Endodermal cell (in vitro differentiated cells): ENCODE measurements at regions not wholly inside any gene's neighbourhood (a gene's known extent, or its start where the extent isn't known, plus 50 kb on each side); places are given as distances from the start of the nearest gene placed in this dataset.

Experiments
- DNase-seq: peaks from one replicate; pipeline ENCODE4 v3.0.0-alpha.2; 2017
- H3K27ac ChIP-seq: 2 replicates; pipeline ENCODE4 v1.5.1; 2013; ENCODE audit warnings: mild to moderate bottlenecking, low read depth, low read length, moderate library complexity
- H3K27me3 ChIP-seq: 2 replicates; pipeline ENCODE4 v1.6.1; 2013; ENCODE audit warnings: mild to moderate bottlenecking, low read length, moderate library complexity; ENCODE audit not compliant: insufficient read depth, control insufficient read depth, poor library complexity, severe bottlenecking
- H3K36me3 ChIP-seq: 2 replicates; pipeline ENCODE4 v1.7.0; 2013; ENCODE audit warnings: mild to moderate bottlenecking, low read length, moderate library complexity; ENCODE audit not compliant: control insufficient read depth, insufficient read depth
- H3K4me1 ChIP-seq: one replicate; pipeline ENCODE4 v1.7.0; 2013; ENCODE audit warnings: low read length; ENCODE audit not compliant: control insufficient read depth, insufficient read depth
- H3K4me3 ChIP-seq: 2 replicates; pipeline ENCODE4 v1.5.1; 2013; ENCODE audit warnings: mild to moderate bottlenecking, low read length, moderate library complexity
- H3K9ac ChIP-seq: 2 replicates; pipeline ENCODE4 v1.6.1; 2013; ENCODE audit warnings: mild to moderate bottlenecking, low read length, moderate library complexity; ENCODE audit not compliant: poor library complexity, severe bottlenecking; ENCODE audit errors: extremely low read depth
- H3K9me3 ChIP-seq: 2 replicates; pipeline ENCODE4 v1.6.1; 2013; ENCODE audit warnings: mild to moderate bottlenecking, low read length, moderate library complexity; ENCODE audit not compliant: control insufficient read depth
- H3K27ac Mint-ChIP-seq: 2 replicates; pipeline ENCODE4 v1.8.0; 2020; ENCODE audit warnings: mixed read lengths
- H3K27me3 Mint-ChIP-seq: 2 replicates; pipeline ENCODE4 v1.8.0; 2021; ENCODE audit warnings: mild to moderate bottlenecking, mixed read lengths; ENCODE audit not compliant: insufficient read depth
- H3K36me3 Mint-ChIP-seq: 2 replicates; pipeline ENCODE4 v1.8.0; 2020; ENCODE audit warnings: low read depth, mixed read lengths
- H3K4me1 Mint-ChIP-seq: 2 replicates; pipeline ENCODE4 v1.8.0; 2020; ENCODE audit warnings: mixed read lengths
- H3K4me3 Mint-ChIP-seq: 2 replicates; pipeline ENCODE4 v1.8.0; 2020; ENCODE audit warnings: mild to moderate bottlenecking, moderate library complexity, mixed read lengths
- H3K9me3 Mint-ChIP-seq: 2 replicates; pipeline ENCODE4 v1.8.0; 2020; ENCODE audit warnings: mild to moderate bottlenecking, mixed read lengths
- WGBS, 2 experiments: methylation state at CpG; one replicate each; pipeline versions ENCODE4 v1.1.5 to v1.1.7; 2013; ENCODE audit warnings: missing lambda C conversion rate in 2 of 2, mixed read lengths in 1 of 2; ENCODE audit not compliant: insufficient coverage in 1 of 2, insufficient read length in 1 of 2; 5-methylcytosine and 5-hydroxymethylcytosine counted together
- TF ChIP-seq, protein P1 (sequence below): fragments of 200-600 bp; sonication (generic); conservative IDR thresholded peaks from 2 replicates; pipeline ENCODE4 v1.5.0; 2021; ENCODE audit warnings: antibody characterized with exemption, mild to moderate bottlenecking

DNA sequence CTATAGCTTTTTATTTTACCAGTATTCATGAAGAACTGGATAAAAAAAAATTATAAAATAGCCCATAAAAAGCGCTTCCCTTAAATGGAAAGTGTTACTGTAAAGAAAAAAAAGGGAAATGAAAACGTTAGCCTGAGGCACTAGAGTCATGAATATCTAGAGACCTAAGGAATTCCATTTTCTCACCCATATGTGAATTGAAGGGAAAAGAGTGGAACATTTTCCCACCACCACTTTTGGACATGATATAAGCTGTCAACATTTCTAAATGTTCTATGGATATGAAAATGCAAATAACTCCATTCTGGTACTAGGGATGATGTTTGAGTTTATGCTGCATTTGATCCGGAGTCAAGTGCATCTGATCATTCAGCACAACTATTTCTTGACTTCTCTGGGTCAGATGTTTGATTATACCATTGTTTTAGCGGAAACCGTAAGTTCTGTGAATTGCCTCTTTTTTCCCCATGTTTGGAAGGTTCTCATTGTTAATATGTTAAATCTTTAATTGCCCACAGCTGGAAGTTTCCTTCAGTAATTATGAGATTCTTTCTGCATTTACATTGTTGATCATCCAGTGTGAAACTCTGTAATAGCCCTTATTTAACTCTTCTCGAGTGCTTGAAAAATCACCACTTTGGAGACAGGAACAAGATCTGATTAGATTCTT lies 467.4 kb upstream of the SEMA6A start:
- Histone ChIP-seq H3K27ac (no peak overlapping the region), H3K9ac (no peak overlapping the region), H3K4me1 (peaks cover 6% of the 10 kb centered on the region), H3K4me3 (no peak overlapping the region), H3K36me3 (no peaks in the 10 kb centered on the region), H3K27me3 (no peaks in the 10 kb centered on the region), H3K9me3 (no peaks in the 10 kb centered on the region)
- Mint-ChIP-seq H3K27ac (peak overlapping the region; percentile 15), H3K27me3 (no peaks in the 10 kb centered on the region), H3K4me1 (peaks cover 42% of the 10 kb centered on the region), H3K9me3 (peaks cover 2% of the 10 kb centered on the region), H3K4me3 (no peak overlapping the region), H3K36me3 (no peaks in the 10 kb centered on the region)
- WGBS, 2 experiments = 38 to 51% methylated on average over 3 to 6 of the region's 6 CpGs
- TF ChIP-seq, protein P1, sequence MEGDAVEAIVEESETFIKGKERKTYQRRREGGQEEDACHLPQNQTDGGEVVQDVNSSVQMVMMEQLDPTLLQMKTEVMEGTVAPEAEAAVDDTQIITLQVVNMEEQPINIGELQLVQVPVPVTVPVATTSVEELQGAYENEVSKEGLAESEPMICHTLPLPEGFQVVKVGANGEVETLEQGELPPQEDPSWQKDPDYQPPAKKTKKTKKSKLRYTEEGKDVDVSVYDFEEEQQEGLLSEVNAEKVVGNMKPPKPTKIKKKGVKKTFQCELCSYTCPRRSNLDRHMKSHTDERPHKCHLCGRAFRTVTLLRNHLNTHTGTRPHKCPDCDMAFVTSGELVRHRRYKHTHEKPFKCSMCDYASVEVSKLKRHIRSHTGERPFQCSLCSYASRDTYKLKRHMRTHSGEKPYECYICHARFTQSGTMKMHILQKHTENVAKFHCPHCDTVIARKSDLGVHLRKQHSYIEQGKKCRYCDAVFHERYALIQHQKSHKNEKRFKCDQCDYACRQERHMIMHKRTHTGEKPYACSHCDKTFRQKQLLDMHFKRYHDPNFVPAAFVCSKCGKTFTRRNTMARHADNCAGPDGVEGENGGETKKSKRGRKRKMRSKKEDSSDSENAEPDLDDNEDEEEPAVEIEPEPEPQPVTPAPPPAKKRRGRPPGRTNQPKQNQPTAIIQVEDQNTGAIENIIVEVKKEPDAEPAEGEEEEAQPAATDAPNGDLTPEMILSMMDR = no peak
- DNase-seq = no peak

DNA sequence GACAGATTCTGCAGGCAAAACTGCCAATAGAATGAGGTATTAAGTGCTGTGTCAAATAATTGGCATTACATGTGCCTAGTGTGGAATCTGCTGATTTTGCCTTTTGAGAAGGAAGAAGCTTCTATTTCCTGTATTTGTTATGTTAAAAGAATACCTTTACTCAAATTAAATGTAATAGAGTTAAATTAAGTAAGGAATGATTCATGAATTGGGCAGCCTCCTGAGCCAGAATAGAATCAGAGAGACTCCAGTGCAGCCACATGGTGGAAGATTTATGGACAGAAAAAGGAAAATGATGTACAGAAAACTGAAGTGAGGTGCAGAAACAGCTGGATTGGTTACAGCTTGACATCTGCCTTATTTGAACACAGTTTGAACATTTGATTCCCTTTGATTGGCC lies 464.4 kb upstream of the SEMA6A start:
- Histone ChIP-seq H3K27ac (no peak overlapping the region), H3K9me3 (peaks cover 6% of the 10 kb centered on the region), H3K36me3 (no peaks in the 10 kb centered on the region), H3K4me1 (peaks cover 6% of the 10 kb centered on the region), H3K4me3 (no peak overlapping the region), H3K9ac (no peak overlapping the region), H3K27me3 (no peaks in the 10 kb centered on the region)
- H3K36me3 Mint-ChIP-seq = peaks cover 9% of the 10 kb centered on the region
- no peak for DNase-seq
- H3K4me3 Mint-ChIP-seq = no peak overlapping the region
- TF ChIP-seq, protein P1 = no peak
- H3K27me3 Mint-ChIP-seq = no peaks in the 10 kb centered on the region
- peaks cover 34% of the 10 kb centered on the region for H3K4me1 Mint-ChIP-seq
- H3K9me3 Mint-ChIP-seq = peaks cover 12% of the 10 kb centered on the region
- H3K27ac Mint-ChIP-seq = no peak overlapping the region

DNA sequence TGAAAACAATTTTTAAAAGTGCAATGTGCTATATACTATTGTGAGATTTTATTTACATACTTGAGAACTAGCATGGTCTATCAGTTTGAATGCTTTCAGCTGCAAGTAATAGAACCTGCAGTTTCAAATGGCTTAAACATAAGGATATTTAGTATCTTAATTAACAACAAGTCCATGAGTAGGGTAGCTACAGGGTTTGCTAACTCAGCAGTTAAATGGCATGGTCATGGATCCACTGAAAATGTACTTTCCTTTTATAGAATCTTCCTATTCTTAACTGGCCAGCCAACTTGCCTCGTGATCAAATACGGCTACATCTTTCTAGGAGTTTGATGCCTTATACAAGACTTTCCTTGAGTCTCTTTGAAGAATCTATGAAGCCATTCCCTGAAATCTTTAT lies 452.8 kb upstream of the SEMA6A start:
- H3K9ac ChIP-seq = no peak overlapping the region
- no peaks in the 10 kb centered on the region for H3K9me3 ChIP-seq
- Mint-ChIP-seq H3K27ac (no peak overlapping the region), H3K9me3 (no peaks in the 10 kb centered on the region), H3K4me1 (no peaks in the 10 kb centered on the region), H3K27me3 (no peaks in the 10 kb centered on the region), H3K36me3 (no peaks in the 10 kb centered on the region), H3K4me3 (no peak overlapping the region)
- H3K36me3 ChIP-seq = no peaks in the 10 kb centered on the region
- no peak overlapping the region for H3K27ac ChIP-seq
- no peaks in the 10 kb centered on the region for H3K4me1 ChIP-seq
- WGBS, 2 experiments = 90 to 98% methylated on average over 2 of the region's 2 CpGs
- TF ChIP-seq, protein P1 = no peak
- no peak overlapping the region for H3K4me3 ChIP-seq
- H3K27me3 ChIP-seq = no peaks in the 10 kb centered on the region
- DNase-seq = no peak
